ENCODE measurements at regions not wholly inside any gene's neighbourhood (a gene's known extent, or its start where the extent isn't known, plus 50 kb on each side); places are given as distances from the start of the nearest gene placed in this dataset.

DNA sequence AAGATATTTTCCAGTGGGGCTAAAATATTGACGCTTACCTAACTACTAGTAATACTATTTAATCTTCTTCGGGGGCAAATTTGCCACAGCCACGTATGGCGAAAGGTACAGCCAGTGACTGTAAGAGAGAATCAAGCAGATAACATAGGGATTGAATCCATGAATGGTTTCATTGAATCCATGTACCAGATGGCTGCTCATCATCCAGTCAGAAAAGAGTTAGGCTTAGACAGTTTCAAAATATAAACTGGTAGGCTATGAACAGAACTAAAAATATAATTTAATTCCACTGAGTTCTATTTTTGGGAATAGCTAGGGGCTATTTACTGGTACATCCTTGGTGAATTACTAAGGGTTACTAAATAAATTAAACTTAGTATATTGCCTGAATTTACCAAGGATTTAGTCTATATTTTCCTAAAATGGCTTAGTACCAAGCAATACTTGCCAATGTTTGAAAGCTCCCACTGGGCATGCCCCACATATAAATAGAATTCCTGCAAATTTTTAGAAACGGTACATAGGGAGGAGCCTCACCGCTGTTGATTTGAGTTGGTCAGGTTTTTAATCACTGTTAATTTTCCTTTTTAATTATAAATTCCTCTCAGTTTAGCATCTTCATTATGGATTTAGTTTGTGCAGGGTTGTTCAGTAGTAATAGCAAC, 55.8 kb upstream of the VLDLR start:
- no peak for DNase-seq (ENCODE audit: low read depth in 2 of 3, low spot score in 2 of 3)

DNA sequence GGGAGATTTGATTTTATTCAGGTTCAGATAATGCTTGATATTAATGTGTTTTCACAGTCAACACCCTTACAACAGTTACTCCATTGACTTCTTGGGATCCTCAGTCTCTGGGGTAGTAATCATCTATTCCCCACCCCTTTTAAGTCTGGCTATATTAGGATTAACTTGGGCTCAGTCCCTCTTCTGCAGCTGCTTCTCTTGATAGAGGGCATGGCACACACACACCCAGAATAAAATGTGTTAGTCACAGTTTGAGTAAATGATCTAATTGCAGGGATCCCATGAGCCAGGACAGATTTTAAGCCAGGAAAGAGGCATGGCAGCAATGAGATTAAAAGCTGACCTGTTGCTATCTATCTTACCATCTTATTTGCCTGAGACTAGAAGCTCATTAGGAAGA, 53.7 kb upstream of the VLDLR start:
- no peak for DNase-seq (ENCODE audit: low read depth in 2 of 3, low spot score in 2 of 3)

DNA sequence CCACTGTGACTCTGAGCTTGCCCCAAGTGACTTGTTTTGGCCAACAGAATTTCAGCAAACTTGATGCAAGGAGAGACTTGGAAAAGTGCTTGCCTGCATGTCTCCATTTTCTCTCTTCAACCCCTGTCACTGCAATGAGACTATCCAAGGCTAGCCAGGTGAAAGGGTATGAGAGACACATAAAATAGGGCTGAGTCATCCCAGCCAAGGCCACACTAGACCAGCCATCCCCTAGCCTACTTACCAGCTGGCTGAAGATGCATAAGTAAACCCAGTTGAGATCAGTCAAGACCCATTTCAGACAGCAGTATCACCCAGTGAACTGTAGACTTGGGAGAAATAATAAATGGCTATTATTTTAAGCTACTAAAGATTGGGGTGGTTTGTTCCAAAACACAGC, 52.9 kb upstream of the VLDLR start:
- DNase-seq (ENCODE audit: low read depth in 2 of 3, low spot score in 2 of 3), result no peak

DNA sequence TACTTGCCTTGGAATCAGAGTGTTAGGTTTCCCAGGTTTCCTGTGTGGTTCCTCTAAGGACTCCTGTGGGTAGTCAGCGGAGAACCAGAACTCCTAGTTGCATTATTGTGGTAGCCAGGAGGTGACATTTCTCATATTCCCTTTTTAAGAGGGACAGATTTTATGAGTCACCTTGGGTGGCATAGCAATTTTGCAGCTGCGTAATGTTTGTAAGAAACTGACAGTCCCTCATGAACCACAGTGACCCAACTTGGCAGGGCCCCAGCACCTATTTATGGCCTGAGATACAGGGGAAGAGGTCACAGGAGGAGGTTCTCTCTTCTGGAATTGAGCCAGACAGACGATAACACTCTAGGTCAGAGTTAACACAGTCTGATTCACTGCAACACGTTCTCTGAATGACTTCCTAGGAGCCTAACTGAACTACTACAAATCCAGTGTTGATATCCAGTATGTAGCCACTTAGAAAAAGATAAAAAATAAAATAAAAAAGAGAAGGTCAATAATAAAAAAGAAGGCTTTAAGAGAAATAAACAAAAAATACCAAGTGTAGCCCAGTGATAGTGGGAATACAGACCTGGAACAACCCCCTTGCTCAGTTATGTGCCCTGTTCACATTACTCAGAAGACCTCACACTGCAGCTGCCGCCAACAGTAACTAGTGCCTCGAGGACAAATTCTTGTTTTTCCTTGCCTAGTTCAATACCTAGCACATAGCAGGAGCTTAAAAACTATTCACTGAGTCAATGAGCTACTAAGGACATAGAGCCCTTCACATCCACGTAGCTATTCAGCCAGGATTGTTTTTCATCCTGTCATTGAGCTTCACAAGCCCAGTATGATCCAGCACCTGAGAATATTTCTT, 50.7 kb upstream of the VLDLR start:
- peak in 2 of 3 experiments; percentile 7 to 11 for DNase-seq (ENCODE audit: low read depth in 2 of 3, low spot score in 2 of 3)

All from activated CD8-positive, alpha-beta memory T cell treated with anti-CD3 and anti-CD28 coated beads for 48 hours (primary cell).